IMR-90 (cell line): ENCODE measurements at regions not wholly inside any gene's neighbourhood (a gene's known extent, or its start where the extent isn't known, plus 50 kb on each side); places are given as distances from the start of the nearest gene placed in this dataset.

Experiments used
- POLR2A ChIP-seq: IDR thresholded peaks from 2 replicates; pipeline ENCODE4 v1.6.1; 2012; ENCODE audit warnings: mild to moderate bottlenecking, low read depth, low read length
- TF ChIP-seq, protein P1 (sequence below): conservative IDR thresholded peaks from 2 replicates; pipeline ENCODE4 v1.5.1; 2012; ENCODE audit warnings: mild to moderate bottlenecking, low read depth, low read length, improper control_type of control experiment

DNA sequence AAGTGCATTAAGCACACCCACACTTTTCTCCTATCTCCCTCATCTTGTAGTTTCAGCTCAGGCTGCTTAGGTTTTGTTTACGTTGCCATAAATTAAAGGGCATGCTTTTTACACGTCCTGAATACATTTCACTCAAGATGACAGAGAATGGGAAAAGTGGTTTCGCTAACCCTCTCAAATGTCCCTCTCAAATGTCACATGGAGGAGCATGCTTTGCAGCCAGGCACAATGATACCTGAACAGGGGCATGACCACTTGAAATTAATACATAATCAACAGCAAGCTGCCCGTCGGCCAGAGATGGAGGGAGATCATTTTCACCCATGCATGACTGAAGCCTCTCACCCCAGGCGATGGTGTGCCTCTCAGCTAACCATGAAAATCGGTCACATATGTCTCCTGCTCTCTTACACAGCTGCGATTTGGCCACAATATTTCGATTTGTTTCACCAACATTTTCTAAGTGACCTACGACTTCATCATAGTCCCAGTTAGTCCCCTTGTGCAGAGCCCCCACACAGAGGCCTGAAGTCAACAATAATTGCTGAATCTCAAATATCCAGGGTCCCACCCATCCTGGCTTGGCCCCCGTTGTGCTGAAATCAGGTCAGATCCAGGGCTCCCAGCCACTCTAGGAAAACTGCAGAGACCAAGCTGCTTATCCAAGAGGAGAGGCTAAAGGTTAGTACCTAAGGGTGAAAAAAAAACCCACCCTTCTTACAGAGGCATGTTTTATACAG is 373.9 kb upstream of the NFE2L3 start:
- TF ChIP-seq POLR2A, result no peak
- TF ChIP-seq, protein P1, sequence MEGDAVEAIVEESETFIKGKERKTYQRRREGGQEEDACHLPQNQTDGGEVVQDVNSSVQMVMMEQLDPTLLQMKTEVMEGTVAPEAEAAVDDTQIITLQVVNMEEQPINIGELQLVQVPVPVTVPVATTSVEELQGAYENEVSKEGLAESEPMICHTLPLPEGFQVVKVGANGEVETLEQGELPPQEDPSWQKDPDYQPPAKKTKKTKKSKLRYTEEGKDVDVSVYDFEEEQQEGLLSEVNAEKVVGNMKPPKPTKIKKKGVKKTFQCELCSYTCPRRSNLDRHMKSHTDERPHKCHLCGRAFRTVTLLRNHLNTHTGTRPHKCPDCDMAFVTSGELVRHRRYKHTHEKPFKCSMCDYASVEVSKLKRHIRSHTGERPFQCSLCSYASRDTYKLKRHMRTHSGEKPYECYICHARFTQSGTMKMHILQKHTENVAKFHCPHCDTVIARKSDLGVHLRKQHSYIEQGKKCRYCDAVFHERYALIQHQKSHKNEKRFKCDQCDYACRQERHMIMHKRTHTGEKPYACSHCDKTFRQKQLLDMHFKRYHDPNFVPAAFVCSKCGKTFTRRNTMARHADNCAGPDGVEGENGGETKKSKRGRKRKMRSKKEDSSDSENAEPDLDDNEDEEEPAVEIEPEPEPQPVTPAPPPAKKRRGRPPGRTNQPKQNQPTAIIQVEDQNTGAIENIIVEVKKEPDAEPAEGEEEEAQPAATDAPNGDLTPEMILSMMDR, result no peak
